ENCODE measurements at regions not wholly inside any gene's neighbourhood (a gene's known extent, or its start where the extent isn't known, plus 50 kb on each side); places are given as distances from the start of the nearest gene placed in this dataset.

- POLR2A ChIA-PET, result no interaction called here
- TF ChIP-seq POLR2A (IDR thresholded peaks at IDR 0.05; ENCODE audit: low read length) (no peak), CBX8 (IDR thresholded peaks at IDR 0.05) (no peak), ZC3H11A (IDR thresholded peaks at IDR 0.05) (no peak), HOXB5 (CRISPR knock-in tag; IDR thresholded peaks at IDR 0.05) (no peak), RAD21 (conservative IDR thresholded peaks at IDR 0.05 in 1 of 2, IDR thresholded peaks at IDR 0.05 in 1 of 2) (no peak), TFCP2L1 (CRISPR knock-in tag; IDR thresholded peaks at IDR 0.05) (no peak), ELK1 (IDR thresholded peaks at IDR 0.05; ENCODE audit: low read depth, low read length) (no peak), CBX2 (IDR thresholded peaks at IDR 0.05; ENCODE audit: borderline replicate concordance, low read depth) (no peak), RFX5 (IDR thresholded peaks at IDR 0.05) (no peak), ATOH8 (CRISPR knock-in tag; IDR thresholded peaks at IDR 0.05; ENCODE audit: low read depth) (no peak), HOXA7 (CRISPR knock-in tag; IDR thresholded peaks at IDR 0.05) (no peak), USF2 (IDR thresholded peaks at IDR 0.05) (no peak), ZFP36 (IDR thresholded peaks at IDR 0.05; ENCODE audit: borderline replicate concordance, partially characterized antibody) (no peak), KDM1A (IDR thresholded peaks at IDR 0.05; ENCODE audit: low read depth) (no peak), MAX (IDR thresholded peaks at IDR 0.05) (no peak), JUN (IDR thresholded peaks at IDR 0.05) (no peak)
- DNase-seq (ENCODE audit: low read depth in 1 of 2, low spot score in 1 of 2), result no peak
These were observed 220.4 kb upstream of the CD180 start for GRCh38 chr5:67416986-67417385.

GRCh38 chr5:67416133-67416937 lies 219.7 kb upstream of the CD180 start:
- TF ChIP-seq REST (IDR thresholded peaks at IDR 0.05) (no peak), ZNF302 (CRISPR knock-in tag; IDR thresholded peaks at IDR 0.05) (no peak)
- FAIRE-seq (no peak), ATAC-seq (no peak), DNase-seq (ENCODE audit: low read depth in 1 of 2, low spot score in 1 of 2) (no peak)
- Histone ChIP-seq H3K4me2 (no peak overlapping the region), H3K9me3 (no peaks in the 10 kb centered on the region), H3K4me1 (no peaks in the 10 kb centered on the region), H3K4me3 (no peak overlapping the region), H3K27ac (no peak overlapping the region)
- WGBS (ENCODE audit: missing lambda C conversion rate), result 92% methylated on average over 1 of the region's 1 CpG
- ChIA-PET CTCF (no interaction called here), POLR2A (no interaction called here)

More at GRCh38 chr5:67416986-67417385, 220.4 kb upstream of the CD180 start:
- CTCF ChIA-PET, result no interaction called here
- ATAC-seq, result no peak
- Histone ChIP-seq H3K4me1 (no peaks in the 10 kb centered on the region), H3K27ac (no peak overlapping the region), H3K4me2 (no peak overlapping the region), H3K9me3 (no peaks in the 10 kb centered on the region), H3K4me3 (no peak overlapping the region)
- 57% methylated on average over 2 of the region's 2 CpGs for WGBS (ENCODE audit: missing lambda C conversion rate)
- FAIRE-seq, result no peak
